Gastroesophageal sphincter (tissue), 4 donors: ENCODE measurements at regions not wholly inside any gene's neighbourhood (a gene's known extent, or its start where the extent isn't known, plus 50 kb on each side); places are given as distances from the start of the nearest gene placed in this dataset.

Experiments
- ATAC-seq: fragments of 150-250 bp; one replicate; pipeline ENCODE4 v1.9.1; 2016; ENCODE audit warnings: mild to moderate bottlenecking, moderate library complexity
- H3K27ac ChIP-seq, 4 donors: fragments of 200-600 bp; sonication (generic) in 3 of 4; 1 replicate in 3 of 4; 2 replicates in 1 of 4; pipeline ENCODE4 v1.5.1; 2016 to 2019
- H3K27me3 ChIP-seq: fragments of 200-600 bp; sonication (generic); one replicate; pipeline ENCODE4 v1.5.1; 2019
- H3K36me3 ChIP-seq, 2 donors: fragments of 200-600 bp; sonication (generic); one replicate each; pipeline ENCODE4 v1.5.1; 2019; ENCODE audit warnings: control low read depth in 1 of 2
- H3K4me1 ChIP-seq, 3 donors: fragments of 200-600 bp; sonication (generic); 1 replicate in 2 of 3; 2 replicates in 1 of 3; pipeline ENCODE4 v1.5.1; 2016 to 2019; ENCODE audit warnings: control low read depth in 2 of 3
- H3K4me3 ChIP-seq, 2 donors: fragments of 200-600 bp; sonication (generic); one replicate each; pipeline ENCODE4 v1.5.1; 2019; ENCODE audit warnings: mild to moderate bottlenecking in 1 of 2, moderate library complexity in 1 of 2
- H3K9me3 ChIP-seq, 3 donors: fragments of 200-600 bp; sonication (generic); one replicate each; pipeline ENCODE4 v1.5.1; 2017 to 2019; ENCODE audit warnings: control low read depth in 2 of 3
- CTCF ChIP-seq, 4 experiments: fragments of 200-600 bp in 2 of 4; fragments of 450-650 bp in 2 of 4; sonication (generic) in 1 of 4; IDR thresholded peaks; one replicate each; pipeline ENCODE4 v1.5.1; 2017 to 2019; ENCODE audit warnings: antibody characterized with exemption in 4 of 4, mild to moderate bottlenecking in 2 of 4, moderate library complexity in 2 of 4
- EP300 ChIP-seq: sonication (generic); formaldehyde crosslinking; IDR thresholded peaks from one replicate; pipeline ENCODE4 v1.6.1; 2017; ENCODE audit warnings: antibody characterized with exemption, mild to moderate bottlenecking
- POLR2A ChIP-seq, 2 donors: fragments of 450-650 bp; IDR thresholded peaks; one replicate each; pipeline ENCODE4 v1.6.1; 2017; ENCODE audit warnings: antibody characterized with exemption in 2 of 2, mild to moderate bottlenecking in 2 of 2, moderate library complexity in 1 of 2
- POLR2AphosphoS5 ChIP-seq: sonication (generic); formaldehyde crosslinking; IDR thresholded peaks from one replicate; pipeline ENCODE4 v1.6.1; 2017; ENCODE audit warnings: antibody characterized with exemption
- WGBS, 2 donors: methylation state at CpG; one replicate each; pipeline ENCODE4 v1.1.5; 2018; ENCODE audit warnings: low coverage in 1 of 2; 5-methylcytosine and 5-hydroxymethylcytosine counted together

GRCh38 chr18:38076346-38077070, 510.9 kb upstream of the CELF4 start:
- no peaks in the 10 kb centered on the region for H3K27me3 ChIP-seq
- no peaks in the 10 kb centered on the region for H3K4me1 ChIP-seq
- no peak overlapping the region for H3K27ac ChIP-seq
- 53 to 54% methylated on average over 4 of the region's 5 CpGs for WGBS, 2 donors
- no peaks in the 10 kb centered on the region for H3K9me3 ChIP-seq
- H3K4me3 ChIP-seq = no peak overlapping the region
- no peak for ATAC-seq
- no peak for TF ChIP-seq CTCF (IDR thresholded peaks at IDR 0.05)
- no peak for TF ChIP-seq POLR2A (IDR thresholded peaks at IDR 0.05)
- TF ChIP-seq POLR2AphosphoS5 = no peak
- no peak for TF ChIP-seq EP300
- H3K36me3 ChIP-seq = no peaks in the 10 kb centered on the region

- WGBS, 2 donors = 65 to 72% methylated on average over 2 to 3 of the region's 3 CpGs
- ATAC-seq = no peak
- H3K27ac ChIP-seq = no peak overlapping the region
- no peaks in the 10 kb centered on the region for H3K36me3 ChIP-seq
- no peaks in the 10 kb centered on the region for H3K27me3 ChIP-seq
- no peak overlapping the region for H3K4me3 ChIP-seq
- H3K4me1 ChIP-seq = no peaks in the 10 kb centered on the region
- no peaks in the 10 kb centered on the region for H3K9me3 ChIP-seq
- TF ChIP-seq EP300 = no peak
- no peak for TF ChIP-seq POLR2AphosphoS5
- TF ChIP-seq POLR2A (IDR thresholded peaks at IDR 0.05) = no peak
- TF ChIP-seq CTCF (IDR thresholded peaks at IDR 0.05) = no peak
Measured at GRCh38 chr18:38074298-38074876, 508.8 kb upstream of the CELF4 start.

GRCh38 chr18:38067821-38068220, 502.2 kb upstream of the CELF4 start:
- H3K9me3 ChIP-seq = no peaks in the 10 kb centered on the region
- H3K36me3 ChIP-seq = no peaks in the 10 kb centered on the region
- H3K4me1 ChIP-seq = no peaks in the 10 kb centered on the region
- no peak overlapping the region for H3K4me3 ChIP-seq
- no peaks in the 10 kb centered on the region for H3K27me3 ChIP-seq
- no peak for ATAC-seq
- no peak for TF ChIP-seq POLR2AphosphoS5
- no peak for TF ChIP-seq EP300
- no peak for TF ChIP-seq POLR2A (IDR thresholded peaks at IDR 0.05)
- no peak for TF ChIP-seq CTCF (IDR thresholded peaks at IDR 0.05)
- WGBS, 2 donors = 75 to 79% methylated on average over 2 of the region's 2 CpGs
- no peak overlapping the region for H3K27ac ChIP-seq

GRCh38 chr18:38067086-38067485, 501.5 kb upstream of the CELF4 start:
- H3K4me3 ChIP-seq = no peak overlapping the region
- H3K27me3 ChIP-seq = no peaks in the 10 kb centered on the region
- no peaks in the 10 kb centered on the region for H3K36me3 ChIP-seq
- ATAC-seq = no peak
- H3K9me3 ChIP-seq = no peaks in the 10 kb centered on the region
- no peaks in the 10 kb centered on the region for H3K4me1 ChIP-seq
- 44 to 73% methylated on average over 1 of the region's 1 CpG for WGBS, 2 donors
- TF ChIP-seq POLR2A (IDR thresholded peaks at IDR 0.05) = no peak
- no peak for TF ChIP-seq POLR2AphosphoS5
- no peak for TF ChIP-seq EP300
- TF ChIP-seq CTCF (IDR thresholded peaks at IDR 0.05) = no peak
- H3K27ac ChIP-seq = no peak overlapping the region
